Esophagus squamous epithelium (tissue), 5 donors: ENCODE measurements at regions not wholly inside any gene's neighbourhood (a gene's known extent, or its start where the extent isn't known, plus 50 kb on each side); places are given as distances from the start of the nearest gene placed in this dataset.

Experiments
- DNase-seq: peaks from one replicate; lab custom pipeline; 2025; lab: John Stamatoyannopoulos, UW
- H3K27ac ChIP-seq, 4 donors: fragments of 200-600 bp; sonication (generic); one replicate each; pipeline ENCODE4 v1.5.1; 2016 to 2019; ENCODE audit warnings: mild to moderate bottlenecking in 1 of 4
- H3K27me3 ChIP-seq, 4 donors: fragments of 200-600 bp; sonication (generic); 1 replicate in 3 of 4; 2 replicates in 1 of 4; pipeline versions ENCODE4 v1.5.1 to v1.6.0; 2017 to 2021; ENCODE audit warnings: antibody characterized with exemption in 1 of 4
- H3K36me3 ChIP-seq, 3 donors: fragments of 200-600 bp; sonication (generic); one replicate each; pipeline ENCODE4 v1.5.1; 2016 to 2019
- H3K4me1 ChIP-seq, 3 donors: fragments of 200-600 bp; sonication (generic); one replicate each; pipeline ENCODE4 v1.5.1; 2017 to 2019
- H3K4me3 ChIP-seq, 4 donors: fragments of 200-600 bp; sonication (generic); 1 replicate in 3 of 4; 2 replicates in 1 of 4; pipeline ENCODE4 v1.5.1; 2016 to 2019; ENCODE audit warnings: mild to moderate bottlenecking in 2 of 4, moderate library complexity in 1 of 4
- H3K9me3 ChIP-seq, 3 donors: fragments of 200-600 bp; sonication (generic); one replicate each; pipeline ENCODE4 v1.5.1; 2016 to 2019
- POLR2A ChIP-seq, 4 donors: fragments of 450-650 bp; IDR thresholded peaks; one replicate each; pipeline ENCODE4 v1.6.1; 2017; ENCODE audit warnings: antibody characterized with exemption in 4 of 4, mild to moderate bottlenecking in 4 of 4, moderate library complexity in 3 of 4
- WGBS, 2 donors: methylation state at CpG; one replicate each; pipeline ENCODE4 v1.1.5; 2018; 5-methylcytosine and 5-hydroxymethylcytosine counted together
- intact Hi-C: fragments of 100-400 bp; cut with DNase I; formaldehyde crosslinking; loops from one replicate; pipeline ENCODE4 v1.15.0; 2022
- TF ChIP-seq, protein P1 (sequence below), 6 experiments: fragments of 450-650 bp in 4 of 6; fragments of 200-600 bp in 2 of 6; sonication (generic) in 2 of 6; IDR thresholded peaks; one replicate each; pipeline ENCODE4 v1.5.1; 2016 to 2019; ENCODE audit warnings: antibody characterized with exemption in 6 of 6, mild to moderate bottlenecking in 4 of 6, moderate library complexity in 4 of 6
- donor health status: DM: yes; HTN: yes; CAD: no.

DNA sequence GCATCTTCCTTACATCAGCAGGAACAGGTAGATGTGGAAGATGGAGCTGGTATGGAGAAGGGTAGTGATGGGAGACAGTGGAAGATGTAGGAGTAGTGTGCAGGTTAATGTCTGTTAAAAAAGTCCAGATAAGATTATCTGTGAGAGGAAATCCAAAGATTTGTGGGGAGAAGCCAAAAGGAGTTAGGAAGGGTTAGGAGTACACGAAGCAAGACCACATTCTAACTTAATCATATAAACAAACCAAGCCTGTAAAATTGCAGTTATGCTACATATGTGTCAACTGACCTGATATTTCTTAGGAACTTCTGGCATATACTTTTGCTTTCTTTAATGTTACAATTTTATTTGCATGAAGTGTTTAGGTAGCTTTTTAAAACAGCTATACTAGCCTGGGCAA lies 142.1 kb upstream of the DMRT1 start:
- Histone ChIP-seq H3K4me1 (peaks cover 18 to 77% (median 42%) of the 10 kb centered on the region in 3 donors), H3K4me3 (no peak overlapping the region), H3K27me3 (no peaks in the 10 kb centered on the region), H3K27ac (peak overlapping the region in 3 of 4 donors; percentile 12 to 52 (median 32)), H3K9me3 (no peaks in the 10 kb centered on the region), H3K36me3 (peaks cover 0 to 41% (median 0%) of the 10 kb centered on the region in 3 donors)
- intact Hi-C loops, result loop anchor here (10.0 kb wide), 1 partner anchor 85 kb away; no protein-coding TSS in a partner anchor
- no peak for DNase-seq
- 50 to 71% methylated on average over 1 of the region's 1 CpG for WGBS, 2 donors
- TF ChIP-seq, protein P1, sequence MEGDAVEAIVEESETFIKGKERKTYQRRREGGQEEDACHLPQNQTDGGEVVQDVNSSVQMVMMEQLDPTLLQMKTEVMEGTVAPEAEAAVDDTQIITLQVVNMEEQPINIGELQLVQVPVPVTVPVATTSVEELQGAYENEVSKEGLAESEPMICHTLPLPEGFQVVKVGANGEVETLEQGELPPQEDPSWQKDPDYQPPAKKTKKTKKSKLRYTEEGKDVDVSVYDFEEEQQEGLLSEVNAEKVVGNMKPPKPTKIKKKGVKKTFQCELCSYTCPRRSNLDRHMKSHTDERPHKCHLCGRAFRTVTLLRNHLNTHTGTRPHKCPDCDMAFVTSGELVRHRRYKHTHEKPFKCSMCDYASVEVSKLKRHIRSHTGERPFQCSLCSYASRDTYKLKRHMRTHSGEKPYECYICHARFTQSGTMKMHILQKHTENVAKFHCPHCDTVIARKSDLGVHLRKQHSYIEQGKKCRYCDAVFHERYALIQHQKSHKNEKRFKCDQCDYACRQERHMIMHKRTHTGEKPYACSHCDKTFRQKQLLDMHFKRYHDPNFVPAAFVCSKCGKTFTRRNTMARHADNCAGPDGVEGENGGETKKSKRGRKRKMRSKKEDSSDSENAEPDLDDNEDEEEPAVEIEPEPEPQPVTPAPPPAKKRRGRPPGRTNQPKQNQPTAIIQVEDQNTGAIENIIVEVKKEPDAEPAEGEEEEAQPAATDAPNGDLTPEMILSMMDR (IDR thresholded peaks at IDR 0.05), result no peak
- no peak for TF ChIP-seq POLR2A (IDR thresholded peaks at IDR 0.05)

GRCh38 chr9:700365-701282 lies 140.9 kb upstream of the DMRT1 start:
- no peak for DNase-seq
- Histone ChIP-seq H3K9me3 (no peaks in the 10 kb centered on the region), H3K4me1 (peaks cover 9 to 74% (median 34%) of the 10 kb centered on the region in 3 donors), H3K27me3 (no peaks in the 10 kb centered on the region), H3K36me3 (peaks cover 0 to 42% (median 0%) of the 10 kb centered on the region in 3 donors), H3K27ac (peak overlapping the region in 3 of 4 donors; percentile 32 to 52 (median 46)), H3K4me3 (no peak overlapping the region)
- 80 to 88% methylated on average over 9 of the region's 9 CpGs for WGBS, 2 donors
- intact Hi-C loops, result loop anchor here (10.0 kb wide), 1 partner anchor 54 kb away; no protein-coding TSS in a partner anchor
- TF ChIP-seq, protein P1 (IDR thresholded peaks at IDR 0.05), result no peak
- TF ChIP-seq POLR2A (IDR thresholded peaks at IDR 0.05), result no peak

- TF ChIP-seq POLR2A (IDR thresholded peaks at IDR 0.05), result no peak
- TF ChIP-seq, protein P1 (IDR thresholded peaks at IDR 0.05), result no peak
- Histone ChIP-seq H3K4me3 (no peak overlapping the region), H3K36me3 (peaks cover 0 to 41% (median 0%) of the 10 kb centered on the region in 3 donors), H3K4me1 (peaks cover 20 to 68% (median 21%) of the 10 kb centered on the region in 3 donors), H3K27me3 (no peaks in the 10 kb centered on the region), H3K27ac (peak overlapping the region; percentile 20 to 69 (median 38)), H3K9me3 (no peaks in the 10 kb centered on the region)
- WGBS, 2 donors, result 50 to 84% methylated on average over 2 of the region's 2 CpGs
- intact Hi-C loops, result loop anchor here (10.0 kb wide), 1 partner anchor 51 kb away; no protein-coding TSS in a partner anchor
- DNase-seq, result no peak
Observed at GRCh38 chr9:703392-703791, 138.1 kb upstream of the DMRT1 start.

DNA sequence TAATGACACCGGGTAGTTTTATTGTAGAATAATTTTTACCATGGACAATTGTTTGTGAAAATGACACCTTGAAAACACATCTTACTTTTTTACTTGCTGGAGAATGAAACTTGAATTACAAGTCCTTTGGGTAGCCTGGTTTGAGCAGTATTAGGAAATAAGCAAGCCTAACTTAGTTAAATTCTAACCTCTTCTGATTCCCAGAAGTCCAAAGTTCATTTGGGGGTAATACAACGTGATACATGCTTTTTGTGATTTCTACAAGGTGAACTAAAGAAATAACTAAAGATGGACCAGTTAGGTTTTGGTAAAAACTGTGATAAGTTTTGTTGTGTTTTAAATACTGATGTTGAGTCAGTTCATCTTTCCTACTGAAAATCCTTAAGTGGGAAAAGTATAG lies 135.4 kb upstream of the DMRT1 start:
- peaks cover under 1 to 32% (median 4%) of the 10 kb centered on the region in 3 donors for H3K36me3 ChIP-seq
- peaks cover 20 to 79% (median 32%) of the 10 kb centered on the region in 3 donors for H3K4me1 ChIP-seq
- no peaks in the 10 kb centered on the region for H3K9me3 ChIP-seq
- no peaks in the 10 kb centered on the region for H3K27me3 ChIP-seq
- 29 to 42% methylated on average over 2 of the region's 2 CpGs for WGBS, 2 donors
- TF ChIP-seq, protein P1 (IDR thresholded peaks at IDR 0.05), result no peak
- no peak for TF ChIP-seq POLR2A (IDR thresholded peaks at IDR 0.05)
- intact Hi-C loops, result loop anchor here (10.0 kb wide), 1 partner anchor 49 kb away; no protein-coding TSS in a partner anchor
- peak overlapping the region; percentile 15 to 89 (median 84) for H3K27ac ChIP-seq
- peak overlapping the region in 3 of 4 donors; percentile 51 to 85 (median 61) for H3K4me3 ChIP-seq
- no peak for DNase-seq
